GM21515 (cell line): ENCODE measurements at regions not wholly inside any gene's neighbourhood (a gene's known extent, or its start where the extent isn't known, plus 50 kb on each side); places are given as distances from the start of the nearest gene placed in this dataset.

Source experiments
- ATAC-seq: cut with Tn5 transposase; IDR thresholded peaks from one replicate; pipeline ENCODE4 v1.9.1; 2021; ENCODE audit not compliant: unreplicated experiment

GRCh38 chr11:134474942-134475341 lies 62.9 kb upstream of the B3GAT1 start:
- no peak for ATAC-seq

GRCh38 chr11:134474070-134474860 lies 62.2 kb upstream of the B3GAT1 start:
- no peak for ATAC-seq

- no peak for ATAC-seq
Measured at GRCh38 chr11:134471716-134472455, 59.8 kb upstream of the B3GAT1 start.

- ATAC-seq, result no peak
Measured at GRCh38 chr11:134471087-134471715, 59.2 kb upstream of the B3GAT1 start.

DNA sequence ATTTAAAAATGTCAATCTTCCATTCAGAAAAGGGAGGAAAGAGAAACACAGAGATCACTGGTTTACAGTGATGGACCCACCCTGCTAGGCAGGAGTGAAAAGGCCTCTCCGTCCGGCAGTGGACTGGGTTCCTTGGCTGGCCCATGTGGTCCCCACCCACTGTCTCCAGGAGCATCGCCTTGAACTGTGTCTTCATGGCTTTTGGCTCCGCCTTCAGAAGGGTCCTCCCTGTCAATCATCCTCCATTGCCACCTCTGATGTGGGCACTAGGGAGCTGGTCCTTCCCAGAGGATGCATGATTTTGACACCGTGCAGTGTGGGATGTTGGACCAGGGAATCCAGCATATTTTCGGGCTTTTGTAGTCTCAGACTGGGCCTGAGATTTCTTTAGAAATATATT lies 58.2 kb upstream of the B3GAT1 start:
- ATAC-seq, result no peak

- ATAC-seq, result no peak
Measured at GRCh38 chr11:134469627-134470026, 57.6 kb upstream of the B3GAT1 start.

GRCh38 chr11:134468796-134469195 lies 56.8 kb upstream of the B3GAT1 start:
- ATAC-seq, result no peak

GRCh38 chr11:134468081-134468668 lies 56.1 kb upstream of the B3GAT1 start:
- ATAC-seq, result no peak

GRCh38 chr11:134466610-134467567 lies 54.8 kb upstream of the B3GAT1 start:
- no peak for ATAC-seq

GRCh38 chr11:134466156-134466555 lies 54.1 kb upstream of the B3GAT1 start:
- ATAC-seq, result no peak

- ATAC-seq, result no peak
Measured at GRCh38 chr11:134464981-134465730, 53.1 kb upstream of the B3GAT1 start.

GRCh38 chr11:134464196-134464595 lies 52.2 kb upstream of the B3GAT1 start:
- no peak for ATAC-seq

DNA sequence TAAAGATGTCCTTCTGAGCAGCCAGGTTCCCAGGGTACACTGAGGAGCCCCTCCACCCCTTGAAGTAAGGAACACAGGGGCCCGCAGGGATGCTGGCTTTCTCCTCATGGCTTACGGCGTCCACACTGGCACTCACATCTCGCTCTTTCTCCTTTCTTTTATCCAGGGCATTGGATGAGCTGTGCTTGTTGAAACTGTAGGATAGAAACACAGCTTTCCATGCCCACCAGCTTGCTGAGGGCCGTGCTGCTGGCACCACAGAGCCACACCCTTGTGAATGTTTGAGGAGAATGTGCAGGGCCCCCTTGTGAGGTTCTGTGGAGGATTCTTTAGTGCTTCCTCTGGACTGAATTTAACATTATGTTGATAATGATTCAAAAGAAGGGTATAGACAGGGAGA lies 51.7 kb upstream of the B3GAT1 start:
- no peak for ATAC-seq
